ENCODE measurements at regions not wholly inside any gene's neighbourhood (a gene's known extent, or its start where the extent isn't known, plus 50 kb on each side); places are given as distances from the start of the nearest gene placed in this dataset.

GRCh38 chr18:1267021-1267420 is 362.4 kb downstream of the ADCYAP1 start:
- H3K4me2 ChIP-seq = no peak overlapping the region
- POLR2A ChIA-PET = no interaction called here
- no peak overlapping the region for H3K27ac ChIP-seq (ENCODE audit: low read depth in 2 of 2, low read length in 1 of 2)
- CTCF ChIA-PET = interaction anchor here (0.5 kb wide), 1 partner anchor 8 kb away, joined by 3 read pairs; no protein-coding TSS in a partner anchor
- no peak overlapping the region for H2AFZ ChIP-seq (ENCODE audit: low read depth)
- H3K4me1 ChIP-seq (ENCODE audit: control insufficient read depth in 1 of 2, insufficient read depth in 2 of 2, low read depth in 1 of 2, low read length in 1 of 2) = no peaks in the 10 kb centered on the region
- 6% methylated on average over 2 of the region's 2 CpGs for WGBS (ENCODE audit: low lambda C conversion rate)
- no peak for DNase-seq
- no peaks in the 10 kb centered on the region for H3K36me3 ChIP-seq (replicated peaks in 1 of 2; ENCODE audit: control insufficient read depth in 1 of 2, insufficient read depth in 2 of 2, low read length in 1 of 2)
- no peaks in the 10 kb centered on the region for H4K20me1 ChIP-seq (ENCODE audit: insufficient read depth)
- H3F3A ChIP-seq (replicated peaks; ENCODE audit: insufficient read depth) = no peaks in the 10 kb centered on the region
- H3K27me3 ChIP-seq (ENCODE audit: insufficient read depth) = no peaks in the 10 kb centered on the region
- H3K9me2 ChIP-seq = no peaks in the 10 kb centered on the region
- TF ChIP-seq FOXM1 (IDR thresholded peaks at IDR 0.05; ENCODE audit: low read depth) = no peak
- TF ChIP-seq YY1 (IDR thresholded peaks at IDR 0.05; ENCODE audit: low read depth) = no peak
- TF ChIP-seq MXI1 (IDR thresholded peaks at IDR 0.05; ENCODE audit: low read depth, low read length) = no peak
- TF ChIP-seq EP300 (IDR thresholded peaks at IDR 0.05; ENCODE audit: borderline replicate concordance in 1 of 2, low read depth in 1 of 2, low read length in 1 of 2) = no peak
- TF ChIP-seq NRF1 (IDR thresholded peaks at IDR 0.05; ENCODE audit: low read depth, low read length) = no peak
- no peak for TF ChIP-seq SIN3A (IDR thresholded peaks at IDR 0.05; ENCODE audit: borderline replicate concordance, low read depth, low read length)
- TF ChIP-seq RCOR1 (IDR thresholded peaks at IDR 0.05; ENCODE audit: low read length) = no peak
- no peaks in the 10 kb centered on the region for H3K9me3 ChIP-seq
- H3K9ac ChIP-seq = no peak overlapping the region
- no peaks in the 10 kb centered on the region for H3K79me2 ChIP-seq (ENCODE audit: insufficient read depth)
- no peak overlapping the region for H3K4me3 ChIP-seq (ENCODE audit: low read depth in 2 of 2, low read length in 1 of 2)

GRCh38 chr18:1270081-1270480 is 365.4 kb downstream of the ADCYAP1 start:
- H4K20me1 ChIP-seq (ENCODE audit: insufficient read depth) = no peaks in the 10 kb centered on the region
- CTCF ChIA-PET = no interaction called here
- 2% methylated on average over 2 of the region's 2 CpGs for WGBS (ENCODE audit: low lambda C conversion rate)
- no peak overlapping the region for H2AFZ ChIP-seq (ENCODE audit: low read depth)
- H3K4me1 ChIP-seq (ENCODE audit: control insufficient read depth in 1 of 2, insufficient read depth in 2 of 2, low read depth in 1 of 2, low read length in 1 of 2) = no peaks in the 10 kb centered on the region
- no peaks in the 10 kb centered on the region for H3K79me2 ChIP-seq (ENCODE audit: insufficient read depth)
- no peak for TF ChIP-seq POLR2AphosphoS5 (IDR thresholded peaks at IDR 0.05; ENCODE audit: low read depth, low read length)
- no peak for TF ChIP-seq GATA2 (CRISPR knock-in tag; IDR thresholded peaks at IDR 0.05)
- TF ChIP-seq, protein P1, sequence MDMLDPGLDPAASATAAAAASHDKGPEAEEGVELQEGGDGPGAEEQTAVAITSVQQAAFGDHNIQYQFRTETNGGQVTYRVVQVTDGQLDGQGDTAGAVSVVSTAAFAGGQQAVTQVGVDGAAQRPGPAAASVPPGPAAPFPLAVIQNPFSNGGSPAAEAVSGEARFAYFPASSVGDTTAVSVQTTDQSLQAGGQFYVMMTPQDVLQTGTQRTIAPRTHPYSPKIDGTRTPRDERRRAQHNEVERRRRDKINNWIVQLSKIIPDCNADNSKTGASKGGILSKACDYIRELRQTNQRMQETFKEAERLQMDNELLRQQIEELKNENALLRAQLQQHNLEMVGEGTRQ (IDR thresholded peaks at IDR 0.05; ENCODE audit: borderline replicate concordance, low read depth, low read length) = no peak
- TF ChIP-seq NRF1 (IDR thresholded peaks at IDR 0.05; ENCODE audit: low read depth, low read length) = no peak
- no peak for TF ChIP-seq EP300 (IDR thresholded peaks at IDR 0.05; ENCODE audit: borderline replicate concordance in 1 of 2, low read depth in 1 of 2, low read length in 1 of 2)
- TF ChIP-seq, protein P2, sequence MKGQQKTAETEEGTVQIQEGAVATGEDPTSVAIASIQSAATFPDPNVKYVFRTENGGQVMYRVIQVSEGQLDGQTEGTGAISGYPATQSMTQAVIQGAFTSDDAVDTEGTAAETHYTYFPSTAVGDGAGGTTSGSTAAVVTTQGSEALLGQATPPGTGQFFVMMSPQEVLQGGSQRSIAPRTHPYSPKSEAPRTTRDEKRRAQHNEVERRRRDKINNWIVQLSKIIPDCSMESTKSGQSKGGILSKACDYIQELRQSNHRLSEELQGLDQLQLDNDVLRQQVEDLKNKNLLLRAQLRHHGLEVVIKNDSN (IDR thresholded peaks at IDR 0.05; ENCODE audit: borderline replicate concordance, low read depth) = no peak
- no peak for TF ChIP-seq TAF1 (IDR thresholded peaks at IDR 0.05; ENCODE audit: borderline replicate concordance, low read depth, low read length)
- DNase-seq = no peak
- POLR2A ChIA-PET = no interaction called here
- H3K27me3 ChIP-seq (ENCODE audit: insufficient read depth) = no peaks in the 10 kb centered on the region
- no peaks in the 10 kb centered on the region for H3K9me3 ChIP-seq
- H3K27ac ChIP-seq (ENCODE audit: low read depth in 2 of 2, low read length in 1 of 2) = no peak overlapping the region
- H3K9ac ChIP-seq = no peak overlapping the region
- no peak overlapping the region for H3K4me3 ChIP-seq (ENCODE audit: low read depth in 2 of 2, low read length in 1 of 2)
- no peaks in the 10 kb centered on the region for H3K36me3 ChIP-seq (replicated peaks in 1 of 2; ENCODE audit: control insufficient read depth in 1 of 2, insufficient read depth in 2 of 2, low read length in 1 of 2)
- no peaks in the 10 kb centered on the region for H3K9me2 ChIP-seq
- H3K4me2 ChIP-seq = no peak overlapping the region
- H3F3A ChIP-seq (replicated peaks; ENCODE audit: insufficient read depth) = no peaks in the 10 kb centered on the region

All from SK-N-SH (cell line).